ENCODE measurements at regions not wholly inside any gene's neighbourhood (a gene's known extent, or its start where the extent isn't known, plus 50 kb on each side); places are given as distances from the start of the nearest gene placed in this dataset.

GRCh38 chr12:47408171-47408871, 297.5 kb downstream of the RPAP3 start:
- no peak for DNase-seq

- no peak for DNase-seq
Measured at GRCh38 chr12:47407463-47408129, 298.2 kb downstream of the RPAP3 start.

GRCh38 chr12:47403681-47404080, 302.1 kb downstream of the RPAP3 start:
- DNase-seq = no peak

GRCh38 chr12:47401196-47401595, 304.6 kb downstream of the RPAP3 start:
- DNase-seq = peak; percentile 42

GRCh38 chr12:47400266-47400665, 305.6 kb downstream of the RPAP3 start:
- DNase-seq = no peak

- peak; percentile 64 for DNase-seq
Measured at GRCh38 chr12:47397664-47398281, 308.1 kb downstream of the RPAP3 start.

GRCh38 chr12:47396902-47397663, 308.7 kb downstream of the RPAP3 start:
- peak; percentile 43 for DNase-seq

GRCh38 chr12:47394070-47394469, 311.8 kb downstream of the RPAP3 start:
- peak; percentile 66 for DNase-seq

- DNase-seq = no peak
Measured at GRCh38 chr12:47393403-47393790, 312.4 kb downstream of the RPAP3 start.

GRCh38 chr12:47391566-47391965, 311.8 kb upstream of the AMIGO2 start:
- peak; percentile 71 for DNase-seq

- DNase-seq = no peak
Measured at GRCh38 chr12:47388712-47389111, 309.0 kb upstream of the AMIGO2 start.

- no peak for DNase-seq
Measured at GRCh38 chr12:47387994-47388393, 308.2 kb upstream of the AMIGO2 start.

GRCh38 chr12:47385653-47386052, 305.9 kb upstream of the AMIGO2 start:
- no peak for DNase-seq

GRCh38 chr12:47383942-47384341, 304.2 kb upstream of the AMIGO2 start:
- DNase-seq = no peak

- DNase-seq = no peak
Measured at GRCh38 chr12:47382305-47382704, 302.5 kb upstream of the AMIGO2 start.

- no peak for DNase-seq
Measured at GRCh38 chr12:47378907-47379306, 299.1 kb upstream of the AMIGO2 start.

- no peak for DNase-seq
Measured at GRCh38 chr12:47378222-47378582, 298.4 kb upstream of the AMIGO2 start.

GRCh38 chr12:47377414-47378221, 297.9 kb upstream of the AMIGO2 start:
- DNase-seq = no peak

GRCh38 chr12:47376927-47377326, 297.2 kb upstream of the AMIGO2 start:
- no peak for DNase-seq

- DNase-seq = no peak
Measured at GRCh38 chr12:47373554-47374150, 293.9 kb upstream of the AMIGO2 start.

GRCh38 chr12:47370421-47370820, 290.7 kb upstream of the AMIGO2 start:
- DNase-seq = no peak

GRCh38 chr12:47369085-47369484, 289.3 kb upstream of the AMIGO2 start:
- DNase-seq = no peak
